GM21786 (cell line): ENCODE measurements at regions not wholly inside any gene's neighbourhood (a gene's known extent, or its start where the extent isn't known, plus 50 kb on each side); places are given as distances from the start of the nearest gene placed in this dataset.

Source experiments
- ATAC-seq: cut with Tn5 transposase; IDR thresholded peaks from one replicate; pipeline ENCODE4 v1.9.1; 2021; ENCODE audit not compliant: unreplicated experiment

- no peak for ATAC-seq
Observed at GRCh38 chr10:78571891-78572290, 496.9 kb upstream of the ZMIZ1 start.

GRCh38 chr10:78572565-78572964, 496.2 kb upstream of the ZMIZ1 start:
- ATAC-seq = no peak

GRCh38 chr10:78574547-78574946, 494.2 kb upstream of the ZMIZ1 start:
- ATAC-seq = no peak

- ATAC-seq = no peak
Observed at GRCh38 chr10:78575400-78575799, 493.4 kb upstream of the ZMIZ1 start.

- no peak for ATAC-seq
Observed at GRCh38 chr10:78576276-78576675, 492.5 kb upstream of the ZMIZ1 start.

- no peak for ATAC-seq
Observed at GRCh38 chr10:78577712-78578111, 491.1 kb upstream of the ZMIZ1 start.

GRCh38 chr10:78578929-78579328, 489.8 kb upstream of the ZMIZ1 start:
- no peak for ATAC-seq

GRCh38 chr10:78579576-78579975, 489.2 kb upstream of the ZMIZ1 start:
- no peak for ATAC-seq

GRCh38 chr10:78579995-78580394, 488.8 kb upstream of the ZMIZ1 start:
- ATAC-seq = no peak

- no peak for ATAC-seq
Observed at GRCh38 chr10:78581133-78581694, 487.6 kb upstream of the ZMIZ1 start.

- ATAC-seq = no peak
Observed at GRCh38 chr10:78582540-78582939, 486.2 kb upstream of the ZMIZ1 start.

- ATAC-seq = no peak
Observed at GRCh38 chr10:78584266-78584665, 484.5 kb upstream of the ZMIZ1 start.

- ATAC-seq = no peak
Observed at GRCh38 chr10:78584681-78585080, 484.1 kb upstream of the ZMIZ1 start.

GRCh38 chr10:78585952-78586351, 482.8 kb upstream of the ZMIZ1 start:
- no peak for ATAC-seq

GRCh38 chr10:78588194-78588811, 480.5 kb upstream of the ZMIZ1 start:
- ATAC-seq = no peak

GRCh38 chr10:78589687-78590086, 479.1 kb upstream of the ZMIZ1 start:
- ATAC-seq = no peak

- ATAC-seq = no peak
Observed at GRCh38 chr10:78591066-78591465, 477.7 kb upstream of the ZMIZ1 start.

- ATAC-seq = no peak
Observed at GRCh38 chr10:78594559-78595268, 474.1 kb upstream of the ZMIZ1 start.

- ATAC-seq = no peak
Observed at GRCh38 chr10:78595269-78595619, 473.5 kb upstream of the ZMIZ1 start.

GRCh38 chr10:78596556-78596955, 472.2 kb upstream of the ZMIZ1 start:
- ATAC-seq = no peak

GRCh38 chr10:78597796-78598555, 470.8 kb upstream of the ZMIZ1 start:
- ATAC-seq = no peak
